Liver (tissue), 8 donors: ENCODE measurements at regions not wholly inside any gene's neighbourhood (a gene's known extent, or its start where the extent isn't known, plus 50 kb on each side); places are given as distances from the start of the nearest gene placed in this dataset.

Experiments
- DNase-seq: peaks from one replicate; pipeline ENCODE4 v3.0.0-alpha.2; 2017; ENCODE audit warnings: low spot score
- H3K27ac ChIP-seq, 2 donors: one replicate each; pipeline ENCODE4 v1.7.0; 2013; ENCODE audit warnings: inconsistent platforms in 2 of 2, low read length in 2 of 2, control low read depth in 1 of 2, low read depth in 1 of 2, mild to moderate bottlenecking in 1 of 2
- H3K27me3 ChIP-seq, 4 donors: one replicate each; pipeline versions ENCODE4 v1.6.1 to v1.7.0; 2013; ENCODE audit warnings: low read length in 3 of 4, inconsistent platforms in 1 of 4, mild to moderate bottlenecking in 1 of 4, moderate library complexity in 1 of 4; ENCODE audit not compliant: control insufficient read depth in 4 of 4, insufficient read depth in 4 of 4
- H3K36me3 ChIP-seq, 4 donors: one replicate each; pipeline versions ENCODE4 v1.6.1 to v1.7.0; 2013; ENCODE audit warnings: low read length in 3 of 4, mild to moderate bottlenecking in 3 of 4, low read depth in 1 of 4, moderate library complexity in 1 of 4; ENCODE audit not compliant: control insufficient read depth in 4 of 4, insufficient read depth in 3 of 4
- H3K4me1 ChIP-seq, 4 donors: one replicate each; pipeline versions ENCODE4 v1.6.1 to v1.7.0; 2013; ENCODE audit warnings: low read length in 3 of 4, mild to moderate bottlenecking in 3 of 4, moderate library complexity in 1 of 4; ENCODE audit not compliant: control insufficient read depth in 4 of 4, insufficient read depth in 4 of 4
- H3K4me3 ChIP-seq, 3 donors: one replicate each; pipeline versions ENCODE4 v1.6.1 to v1.7.0; 2013; ENCODE audit warnings: low read length in 3 of 3, control low read depth in 1 of 3, low read depth in 1 of 3, mild to moderate bottlenecking in 1 of 3
- H3K9ac ChIP-seq, 2 donors: one replicate each; pipeline ENCODE4 v1.7.0; 2013; ENCODE audit warnings: low read length in 2 of 2, mild to moderate bottlenecking in 2 of 2, moderate library complexity in 2 of 2, control low read depth in 1 of 2, low read depth in 1 of 2
- H3K9me3 ChIP-seq, 4 donors: one replicate each; pipeline versions ENCODE4 v1.6.1 to v1.7.0; 2013; ENCODE audit warnings: low read length in 3 of 4; ENCODE audit not compliant: control insufficient read depth in 4 of 4
- ATF3 ChIP-seq: IDR thresholded peaks from 2 replicates; pipeline ENCODE4 v1.6.1; 2016; ENCODE audit warnings: antibody characterized with exemption
- EGR1 ChIP-seq, 2 donors: IDR thresholded peaks; 2 replicates each; pipeline ENCODE4 v1.6.1; 2016 to 2018; ENCODE audit warnings: antibody characterized with exemption in 2 of 2, low read depth in 2 of 2
- FOXA1 ChIP-seq: IDR thresholded peaks from 2 replicates; pipeline ENCODE4 v1.6.1; 2016; ENCODE audit warnings: antibody characterized with exemption
- FOXA2 ChIP-seq: IDR thresholded peaks from 2 replicates; pipeline ENCODE4 v1.6.1; 2016; ENCODE audit warnings: antibody characterized with exemption
- GABPA ChIP-seq, 2 donors: IDR thresholded peaks in 1 of 2; conservative IDR thresholded peaks in 1 of 2; 2 replicates each; pipeline ENCODE4 v1.6.1; 2016; ENCODE audit warnings: antibody characterized with exemption in 2 of 2, mild to moderate bottlenecking in 1 of 2, moderate library complexity in 1 of 2
- HNF4A ChIP-seq, 2 donors: conservative IDR thresholded peaks; 2 replicates each; pipeline ENCODE4 v1.6.1; 2016; ENCODE audit warnings: antibody characterized with exemption in 2 of 2, mild to moderate bottlenecking in 2 of 2
- HNF4G ChIP-seq: IDR thresholded peaks from 2 replicates; pipeline ENCODE4 v1.6.1; 2016; ENCODE audit warnings: antibody characterized with exemption
- JUND ChIP-seq, 2 donors: IDR thresholded peaks; 2 replicates each; pipeline ENCODE4 v1.6.1; 2016; ENCODE audit warnings: antibody characterized with exemption in 2 of 2
- MAX ChIP-seq: IDR thresholded peaks from 2 replicates; pipeline ENCODE4 v1.6.1; 2016; ENCODE audit warnings: antibody characterized with exemption
- NR2F2 ChIP-seq: IDR thresholded peaks from 2 replicates; pipeline ENCODE4 v1.6.1; 2016; ENCODE audit warnings: antibody characterized with exemption
- RAD21 ChIP-seq, 2 donors: IDR thresholded peaks; 2 replicates each; pipeline ENCODE4 v1.6.1; 2016; ENCODE audit warnings: antibody characterized with exemption in 2 of 2, mild to moderate bottlenecking in 2 of 2
- RXRA ChIP-seq, 2 donors: IDR thresholded peaks; 2 replicates each; pipeline ENCODE4 v1.6.1; 2017 to 2018; ENCODE audit warnings: antibody characterized with exemption in 2 of 2, mild to moderate bottlenecking in 1 of 2
- SP1 ChIP-seq: IDR thresholded peaks from 2 replicates; pipeline ENCODE4 v1.6.1; 2018; ENCODE audit warnings: antibody characterized with exemption, mild to moderate bottlenecking
- TAF1 ChIP-seq: conservative IDR thresholded peaks from 2 replicates; pipeline ENCODE4 v1.6.1; 2016; ENCODE audit warnings: antibody characterized with exemption, mild to moderate bottlenecking
- YY1 ChIP-seq: IDR thresholded peaks from 2 replicates; pipeline ENCODE4 v1.6.1; 2016; ENCODE audit warnings: antibody characterized with exemption, mild to moderate bottlenecking
- WGBS: extraction: QIAGEN DNeasy Blood & Tissue Kit; methylation state at CpG from one replicate; pipeline ENCODE4 v1.1.7; 2013; 5-methylcytosine and 5-hydroxymethylcytosine counted together
- TF ChIP-seq, protein P1 (sequence below): fragments of 150-350 bp; IDR thresholded peaks from 2 replicates; pipeline ENCODE4 v1.5.1; 2017; ENCODE audit warnings: improper control_type of control experiment, low read depth, low read length; ENCODE audit not compliant: missing input control
- TF ChIP-seq, protein P2 (sequence below): IDR thresholded peaks from 2 replicates; pipeline ENCODE4 v1.6.1; 2016; ENCODE audit warnings: antibody characterized with exemption
- donor health status: healthy.
- donor health status: healthy.
- donor health status: healthy.
- donor health status: healthy.
- donor health status: healthy.

- TF ChIP-seq RAD21 (IDR thresholded peaks at IDR 0.05): no peak
- no peak for TF ChIP-seq TAF1
- TF ChIP-seq HNF4G: no peak
- TF ChIP-seq FOXA2: no peak
- TF ChIP-seq NR2F2: no peak
- TF ChIP-seq, protein P1, sequence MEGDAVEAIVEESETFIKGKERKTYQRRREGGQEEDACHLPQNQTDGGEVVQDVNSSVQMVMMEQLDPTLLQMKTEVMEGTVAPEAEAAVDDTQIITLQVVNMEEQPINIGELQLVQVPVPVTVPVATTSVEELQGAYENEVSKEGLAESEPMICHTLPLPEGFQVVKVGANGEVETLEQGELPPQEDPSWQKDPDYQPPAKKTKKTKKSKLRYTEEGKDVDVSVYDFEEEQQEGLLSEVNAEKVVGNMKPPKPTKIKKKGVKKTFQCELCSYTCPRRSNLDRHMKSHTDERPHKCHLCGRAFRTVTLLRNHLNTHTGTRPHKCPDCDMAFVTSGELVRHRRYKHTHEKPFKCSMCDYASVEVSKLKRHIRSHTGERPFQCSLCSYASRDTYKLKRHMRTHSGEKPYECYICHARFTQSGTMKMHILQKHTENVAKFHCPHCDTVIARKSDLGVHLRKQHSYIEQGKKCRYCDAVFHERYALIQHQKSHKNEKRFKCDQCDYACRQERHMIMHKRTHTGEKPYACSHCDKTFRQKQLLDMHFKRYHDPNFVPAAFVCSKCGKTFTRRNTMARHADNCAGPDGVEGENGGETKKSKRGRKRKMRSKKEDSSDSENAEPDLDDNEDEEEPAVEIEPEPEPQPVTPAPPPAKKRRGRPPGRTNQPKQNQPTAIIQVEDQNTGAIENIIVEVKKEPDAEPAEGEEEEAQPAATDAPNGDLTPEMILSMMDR: no peak
- no peak for TF ChIP-seq MAX
- TF ChIP-seq RXRA (IDR thresholded peaks at IDR 0.05): no peak
- TF ChIP-seq ATF3: no peak
- H3K9ac ChIP-seq: no peak overlapping the region
- H3K27ac ChIP-seq: no peak overlapping the region
- H3K9me3 ChIP-seq: no peaks in the 10 kb centered on the region
- H3K4me3 ChIP-seq: no peak overlapping the region
- no peaks in the 10 kb centered on the region for H3K4me1 ChIP-seq
- DNase-seq: no peak
- 74% methylated on average over 2 of the region's 2 CpGs for WGBS
- H3K27me3 ChIP-seq: no peaks in the 10 kb centered on the region
- no peaks in the 10 kb centered on the region for H3K36me3 ChIP-seq
Measured at GRCh38 chr5:29662876-29663275, 1530.6 kb upstream of the CDH6 start.

DNA sequence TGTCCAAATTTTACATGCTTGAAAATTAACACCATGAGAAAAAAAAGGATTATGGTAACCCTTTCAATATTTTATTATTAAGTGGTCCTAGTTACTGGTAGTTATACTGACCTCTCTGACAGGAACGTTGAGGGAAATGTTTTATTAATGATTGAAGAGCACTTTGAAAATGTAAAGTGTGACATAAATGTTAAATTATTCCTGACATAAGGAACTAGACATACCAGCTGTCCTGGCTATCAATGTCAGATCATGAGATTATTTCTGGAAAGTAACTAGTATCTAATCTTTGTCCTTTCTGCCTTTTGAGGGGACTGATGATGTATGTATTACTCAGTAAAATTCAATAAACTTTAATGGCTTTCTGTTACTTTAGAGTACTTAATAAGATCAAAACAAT lies 1538.5 kb upstream of the CDH6 start:
- WGBS: 39% methylated on average over 1 of the region's 1 CpG
- no peak for DNase-seq
- H3K36me3 ChIP-seq: no peaks in the 10 kb centered on the region
- no peaks in the 10 kb centered on the region for H3K4me1 ChIP-seq
- no peak overlapping the region for H3K27ac ChIP-seq
- H3K9ac ChIP-seq: no peak overlapping the region
- H3K9me3 ChIP-seq: peaks cover 0 to 2% (median 0%) of the 10 kb centered on the region in 4 donors
- no peaks in the 10 kb centered on the region for H3K27me3 ChIP-seq
- H3K4me3 ChIP-seq: no peak overlapping the region
- no peak for TF ChIP-seq EGR1 (IDR thresholded peaks at IDR 0.05; ENCODE audit: low read depth in 2 of 2)
- no peak for TF ChIP-seq RAD21 (IDR thresholded peaks at IDR 0.05)
- no peak for TF ChIP-seq TAF1
- TF ChIP-seq GABPA (IDR thresholded peaks at IDR 0.05 in 1 of 2, conservative IDR thresholded peaks at IDR 0.05 in 1 of 2): no peak
- TF ChIP-seq HNF4A (conservative IDR thresholded peaks at IDR 0.05): no peak
- TF ChIP-seq, protein P1: no peak
- TF ChIP-seq, protein P2, sequence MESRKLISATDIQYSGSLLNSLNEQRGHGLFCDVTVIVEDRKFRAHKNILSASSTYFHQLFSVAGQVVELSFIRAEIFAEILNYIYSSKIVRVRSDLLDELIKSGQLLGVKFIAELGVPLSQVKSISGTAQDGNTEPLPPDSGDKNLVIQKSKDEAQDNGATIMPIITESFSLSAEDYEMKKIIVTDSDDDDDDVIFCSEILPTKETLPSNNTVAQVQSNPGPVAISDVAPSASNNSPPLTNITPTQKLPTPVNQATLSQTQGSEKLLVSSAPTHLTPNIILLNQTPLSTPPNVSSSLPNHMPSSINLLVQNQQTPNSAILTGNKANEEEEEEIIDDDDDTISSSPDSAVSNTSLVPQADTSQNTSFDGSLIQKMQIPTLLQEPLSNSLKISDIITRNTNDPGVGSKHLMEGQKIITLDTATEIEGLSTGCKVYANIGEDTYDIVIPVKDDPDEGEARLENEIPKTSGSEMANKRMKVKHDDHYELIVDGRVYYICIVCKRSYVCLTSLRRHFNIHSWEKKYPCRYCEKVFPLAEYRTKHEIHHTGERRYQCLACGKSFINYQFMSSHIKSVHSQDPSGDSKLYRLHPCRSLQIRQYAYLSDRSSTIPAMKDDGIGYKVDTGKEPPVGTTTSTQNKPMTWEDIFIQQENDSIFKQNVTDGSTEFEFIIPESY: no peak
- TF ChIP-seq JUND (IDR thresholded peaks at IDR 0.05): no peak
- no peak for TF ChIP-seq NR2F2
- no peak for TF ChIP-seq FOXA2
- no peak for TF ChIP-seq FOXA1
- no peak for TF ChIP-seq MAX
- TF ChIP-seq ATF3: no peak
- TF ChIP-seq SP1: no peak
- no peak for TF ChIP-seq HNF4G
- TF ChIP-seq RXRA (IDR thresholded peaks at IDR 0.05): no peak
- no peak for TF ChIP-seq YY1
